ENCODE measurements at regions not wholly inside any gene's neighbourhood (a gene's known extent, or its start where the extent isn't known, plus 50 kb on each side); places are given as distances from the start of the nearest gene placed in this dataset.

GRCh38 chr14:105602799-105603793, 76.7 kb downstream of the TMEM121 start:
- TF ChIP-seq CTCF (IDR thresholded peaks at IDR 0.05): no peak
- no peak for TF ChIP-seq POLR2A (IDR thresholded peaks at IDR 0.05)
